Trophoblast cell (in vitro differentiated cells and primary cell): ENCODE measurements at regions not wholly inside any gene's neighbourhood (a gene's known extent, or its start where the extent isn't known, plus 50 kb on each side); places are given as distances from the start of the nearest gene placed in this dataset.

ENCODE experiments used
- DNase-seq, 2 donors: peaks; one replicate each; pipeline ENCODE4 v3.0.0-alpha.2; 2016
- H2AFZ ChIP-seq: 2 replicates; pipeline ENCODE4 v1.6.1; 2013; ENCODE audit warnings: low read length, moderate library complexity, mild to moderate bottlenecking; ENCODE audit not compliant: insufficient read depth, poor library complexity
- H2AK5ac ChIP-seq: 2 replicates; pipeline ENCODE4 v1.6.1; 2013; ENCODE audit warnings: mild to moderate bottlenecking, low read length
- H2BK120ac ChIP-seq: 2 replicates; pipeline ENCODE4 v1.6.1; 2013; ENCODE audit warnings: low read length, mild to moderate bottlenecking, moderate library complexity; ENCODE audit not compliant: insufficient read depth, poor library complexity
- H2BK12ac ChIP-seq: 2 replicates; pipeline ENCODE4 v1.6.1; 2013; ENCODE audit warnings: mild to moderate bottlenecking, low read length, moderate library complexity
- H2BK5ac ChIP-seq: 2 replicates; pipeline ENCODE4 v1.6.1; 2013; ENCODE audit warnings: low read length, low read depth, moderate library complexity, mild to moderate bottlenecking; ENCODE audit not compliant: poor library complexity
- H3K14ac ChIP-seq: 2 replicates; pipeline ENCODE4 v1.6.1; 2013; ENCODE audit warnings: mild to moderate bottlenecking, low read length
- H3K18ac ChIP-seq: 2 replicates; pipeline ENCODE4 v1.6.1; 2013; ENCODE audit warnings: mild to moderate bottlenecking, low read length
- H3K23ac ChIP-seq: 2 replicates; pipeline ENCODE4 v1.6.1; 2013; ENCODE audit warnings: low read length
- H3K27ac ChIP-seq: 2 replicates; pipeline ENCODE4 v1.5.1; 2013; ENCODE audit warnings: low read depth, mild to moderate bottlenecking, inconsistent platforms, low read length, moderate library complexity
- H3K27me3 ChIP-seq: 2 replicates; pipeline ENCODE4 v1.6.1; 2013; ENCODE audit warnings: inconsistent platforms, mild to moderate bottlenecking, low read length, moderate library complexity; ENCODE audit not compliant: insufficient read depth
- H3K36me3 ChIP-seq, 2 experiments: 1 replicate in 1 of 2; 2 replicates in 1 of 2; pipeline ENCODE4 v1.6.1; 2013; ENCODE audit warnings: low read length in 2 of 2, mild to moderate bottlenecking in 2 of 2, moderate library complexity in 1 of 2; ENCODE audit not compliant: insufficient read depth in 2 of 2, control insufficient read depth in 1 of 2
- H3K4ac ChIP-seq: 2 replicates; pipeline ENCODE4 v1.6.1; 2013; ENCODE audit warnings: low read depth, mild to moderate bottlenecking, low read length, moderate library complexity
- H3K4me1 ChIP-seq, 2 experiments: 1 replicate in 1 of 2; 2 replicates in 1 of 2; pipeline ENCODE4 v1.6.1; 2013; ENCODE audit warnings: low read length in 2 of 2, mild to moderate bottlenecking in 2 of 2, moderate library complexity in 1 of 2; ENCODE audit not compliant: insufficient read depth in 2 of 2, control insufficient read depth in 1 of 2
- H3K4me2 ChIP-seq: 2 replicates; pipeline ENCODE4 v1.6.1; 2013; ENCODE audit warnings: inconsistent platforms, mild to moderate bottlenecking, low read length, moderate library complexity
- H3K4me3 ChIP-seq: 2 replicates; pipeline ENCODE4 v1.5.1; 2013; ENCODE audit warnings: mild to moderate bottlenecking, low read depth, low read length, inconsistent platforms
- H3K79me1 ChIP-seq: one replicate; pipeline ENCODE4 v1.6.1; 2013; ENCODE audit warnings: low read length
- H3K79me2 ChIP-seq: 2 replicates; pipeline ENCODE4 v1.6.1; 2013; ENCODE audit warnings: low read length, mild to moderate bottlenecking; ENCODE audit not compliant: control insufficient read depth, insufficient read depth, poor library complexity
- H3K9ac ChIP-seq: 2 replicates; pipeline ENCODE4 v1.6.1; 2013; ENCODE audit warnings: mild to moderate bottlenecking, low read length
- H3K9me3 ChIP-seq: 2 replicates; pipeline ENCODE4 v1.6.1; 2013; ENCODE audit warnings: low read depth, mild to moderate bottlenecking, control low read depth, inconsistent platforms, low read length; ENCODE audit not compliant: insufficient read depth
- H4K12ac ChIP-seq: 2 replicates; pipeline ENCODE4 v1.6.1; 2013; ENCODE audit warnings: low read depth, mild to moderate bottlenecking, low read length, moderate library complexity
- H4K8ac ChIP-seq: 2 replicates; pipeline ENCODE4 v1.6.1; 2013; ENCODE audit warnings: low read depth, mild to moderate bottlenecking, low read length, moderate library complexity
- H4K91ac ChIP-seq: one replicate; pipeline ENCODE4 v1.6.1; 2013; ENCODE audit warnings: low read depth, mild to moderate bottlenecking, low read length, moderate library complexity
- WGBS: extraction: QIAGEN DNeasy Blood & Tissue Kit; methylation state at CpG from one replicate; pipeline ENCODE4 v1.1.7; 2013; ENCODE audit warnings: missing lambda C conversion rate; ENCODE audit not compliant: insufficient read length, insufficient coverage; ENCODE audit errors: extremely low coverage; 5-methylcytosine and 5-hydroxymethylcytosine counted together

DNA sequence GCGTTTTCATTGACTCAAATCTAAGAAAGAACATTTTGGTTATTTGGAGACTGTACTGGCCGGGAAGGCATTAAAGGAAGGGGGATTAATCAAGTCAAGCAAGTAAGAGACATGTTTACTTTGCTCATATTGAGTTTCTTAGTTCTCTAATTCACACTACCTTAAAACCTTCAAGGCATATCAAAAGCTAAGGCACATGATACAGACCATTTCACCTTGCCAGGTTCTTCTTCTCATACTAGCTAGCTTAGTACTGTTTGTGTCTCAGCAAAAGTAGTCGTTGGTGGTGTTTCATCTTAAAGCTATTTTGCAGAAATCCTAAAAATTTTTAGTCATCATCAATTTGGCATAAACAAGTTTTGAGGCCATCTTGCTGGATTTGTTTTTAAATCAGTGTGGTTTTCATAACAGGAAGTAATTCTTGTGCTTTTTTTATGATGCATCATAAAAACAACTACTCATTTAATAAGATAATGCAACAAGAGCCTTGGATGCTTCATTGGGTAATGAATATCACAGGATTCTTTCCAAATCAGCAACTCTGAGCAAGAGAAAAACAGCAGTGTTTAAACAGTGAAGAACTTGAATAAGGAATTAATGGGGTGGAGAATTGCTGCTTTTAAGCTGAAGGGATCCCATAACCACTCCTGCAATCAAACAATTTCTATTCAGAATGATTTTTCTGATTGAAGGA is 425.3 kb downstream of the EPM2A start:
- Histone ChIP-seq H2BK120ac (no peak overlapping the region), H4K8ac (no peak overlapping the region), H3K79me2 (no peaks in the 10 kb centered on the region), H3K36me3 (no peaks in the 10 kb centered on the region), H3K4me3 (no peak overlapping the region), H3K9me3 (no peaks in the 10 kb centered on the region), H3K23ac (no peak overlapping the region), H3K27me3 (no peaks in the 10 kb centered on the region), H3K27ac (no peak overlapping the region), H3K79me1 (no peaks in the 10 kb centered on the region), H2BK5ac (no peak overlapping the region), H3K4me2 (no peak overlapping the region), H2BK12ac (no peak overlapping the region), H3K4me1 (no peaks in the 10 kb centered on the region), H3K4ac (no peak overlapping the region), H3K18ac (no peak overlapping the region), H2AK5ac (no peak overlapping the region), H3K9ac (no peak overlapping the region), H4K12ac (no peak overlapping the region), H4K91ac (no peak overlapping the region), H3K14ac (no peak overlapping the region), H2AFZ (no peak overlapping the region)
- DNase-seq: peak in 1 of 2 donors; percentile 65
- WGBS: no CpG with 5 or more reads among the region's 3 CpGs

DNA sequence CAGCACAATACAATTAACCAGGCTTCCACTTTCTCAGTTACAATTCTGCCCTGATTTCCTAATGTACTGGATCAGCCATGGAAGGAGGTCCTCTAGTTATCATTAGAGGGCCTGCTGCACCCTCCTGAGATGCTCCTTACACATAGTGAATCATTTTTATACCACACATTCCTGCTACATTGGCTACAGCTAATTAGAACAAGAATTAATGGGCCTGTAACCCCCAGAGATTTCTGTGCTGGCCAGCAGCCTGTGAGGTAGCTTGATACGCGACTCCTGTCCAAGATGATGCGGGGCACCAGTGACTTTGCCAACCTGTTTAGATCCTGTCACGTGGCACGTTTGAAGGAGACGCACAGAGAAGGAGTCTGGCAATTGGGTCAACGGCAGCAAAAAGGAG is 422.8 kb downstream of the EPM2A start:
- Histone ChIP-seq H3K27me3 (no peaks in the 10 kb centered on the region), H4K8ac (no peak overlapping the region), H3K79me2 (no peaks in the 10 kb centered on the region), H3K27ac (no peak overlapping the region), H2BK12ac (no peak overlapping the region), H3K23ac (no peak overlapping the region), H3K4me2 (no peak overlapping the region), H3K4me1 (no peaks in the 10 kb centered on the region), H3K18ac (no peak overlapping the region), H3K9ac (no peak overlapping the region), H3K36me3 (no peaks in the 10 kb centered on the region), H2BK5ac (no peak overlapping the region), H3K14ac (no peak overlapping the region), H2AFZ (no peak overlapping the region), H3K4me3 (no peak overlapping the region), H3K9me3 (no peaks in the 10 kb centered on the region), H3K79me1 (no peaks in the 10 kb centered on the region), H2AK5ac (no peak overlapping the region), H2BK120ac (no peak overlapping the region), H4K91ac (no peak overlapping the region), H4K12ac (no peak overlapping the region), H3K4ac (no peak overlapping the region)
- no CpG with 5 or more reads among the region's 7 CpGs for WGBS
- DNase-seq: no peak

DNA sequence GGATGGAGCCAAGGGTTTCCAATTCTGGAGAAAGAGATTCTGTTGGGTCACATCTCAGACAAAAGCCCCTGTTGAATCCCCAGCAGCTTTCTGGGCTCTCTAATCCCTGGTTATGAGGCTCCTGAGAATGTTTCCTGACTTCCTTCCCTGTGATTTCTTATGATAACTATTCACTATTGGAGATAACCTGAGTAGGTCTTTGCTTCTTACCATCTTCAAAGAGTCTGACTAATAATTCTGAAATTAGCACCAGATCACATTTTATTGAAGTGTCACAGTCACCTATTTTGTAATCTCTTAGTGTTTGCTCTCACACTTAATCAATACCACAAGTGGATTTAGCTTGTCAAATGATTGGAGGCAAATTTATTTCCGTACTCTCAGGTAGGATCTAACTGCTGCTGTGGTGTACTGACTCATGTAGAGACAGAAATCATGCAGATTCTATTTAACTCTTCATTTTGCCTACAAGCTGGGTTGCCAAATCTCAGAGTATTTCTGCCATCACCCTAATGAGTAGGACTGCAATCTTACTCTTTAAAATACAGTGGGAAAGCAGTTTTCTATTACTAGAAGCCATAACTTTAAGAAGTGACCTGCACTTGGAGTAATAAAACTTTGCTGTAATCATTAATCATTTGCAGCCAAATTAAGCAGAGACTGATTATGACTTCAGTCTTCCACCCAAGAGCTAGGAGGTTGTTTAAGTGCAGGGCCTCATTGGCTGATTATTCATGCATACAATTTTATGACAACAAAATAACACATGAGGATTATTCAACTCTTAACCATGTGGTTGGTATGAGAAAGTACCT is 422.1 kb downstream of the EPM2A start:
- Histone ChIP-seq H3K4ac (no peak overlapping the region), H3K36me3 (no peaks in the 10 kb centered on the region), H3K27ac (no peak overlapping the region), H4K8ac (no peak overlapping the region), H3K4me2 (no peak overlapping the region), H3K4me1 (no peaks in the 10 kb centered on the region), H3K9ac (no peak overlapping the region), H3K23ac (no peak overlapping the region), H3K14ac (no peak overlapping the region), H3K79me1 (no peaks in the 10 kb centered on the region), H3K27me3 (no peaks in the 10 kb centered on the region), H2BK12ac (no peak overlapping the region), H3K18ac (no peak overlapping the region), H3K9me3 (no peaks in the 10 kb centered on the region), H3K4me3 (no peak overlapping the region), H4K91ac (no peak overlapping the region), H4K12ac (no peak overlapping the region), H2BK120ac (no peak overlapping the region), H3K79me2 (no peaks in the 10 kb centered on the region), H2BK5ac (no peak overlapping the region), H2AFZ (no peak overlapping the region), H2AK5ac (no peak overlapping the region)
- DNase-seq: no peak
- no CpG with 5 or more reads among the region's 1 CpG for WGBS

DNA sequence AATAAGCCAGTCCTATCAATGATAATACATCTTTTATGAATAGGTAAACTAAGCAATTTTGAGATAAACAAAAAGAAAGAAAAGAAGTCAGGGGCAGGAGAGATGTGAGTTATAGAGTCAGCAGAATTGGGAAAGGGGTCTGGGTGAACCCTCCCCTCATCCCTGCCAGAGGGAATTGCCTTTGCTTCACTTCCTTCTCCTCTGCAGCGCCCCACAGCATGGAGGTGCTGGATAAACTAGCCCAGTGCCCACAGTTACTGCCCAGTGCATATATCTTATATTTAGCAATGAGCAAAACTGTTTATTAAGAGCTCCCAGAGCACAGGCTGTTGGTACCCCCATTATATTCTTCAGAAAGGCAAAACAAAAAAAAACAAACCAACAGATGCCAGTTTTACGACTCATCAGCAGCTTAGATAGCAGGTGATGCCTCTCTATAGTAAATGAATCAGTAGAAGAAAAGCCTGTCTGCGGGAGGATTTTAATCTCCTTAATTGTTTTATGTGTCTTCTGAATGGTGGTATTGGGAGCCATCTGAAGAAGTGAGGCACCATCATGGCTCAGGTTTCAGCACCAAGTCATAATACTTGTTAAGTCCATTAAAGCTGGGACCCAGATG is 419.2 kb downstream of the EPM2A start:
- Histone ChIP-seq H4K12ac (no peak overlapping the region), H3K14ac (no peak overlapping the region), H2BK12ac (no peak overlapping the region), H2AK5ac (no peak overlapping the region), H3K79me2 (no peaks in the 10 kb centered on the region), H3K27me3 (no peaks in the 10 kb centered on the region), H3K4me1 (no peaks in the 10 kb centered on the region), H3K27ac (no peak overlapping the region), H2BK5ac (no peak overlapping the region), H3K79me1 (no peaks in the 10 kb centered on the region), H4K91ac (no peak overlapping the region), H3K23ac (no peak overlapping the region), H3K4me2 (no peak overlapping the region), H2BK120ac (no peak overlapping the region), H3K4me3 (no peak overlapping the region), H4K8ac (no peak overlapping the region), H3K36me3 (no peaks in the 10 kb centered on the region), H3K4ac (no peak overlapping the region), H3K18ac (no peak overlapping the region), H3K9me3 (no peaks in the 10 kb centered on the region), H3K9ac (no peak overlapping the region), H2AFZ (no peak overlapping the region)
- WGBS: no CpG with 5 or more reads among the region's 3 CpGs
- no peak for DNase-seq
